Gastroesophageal sphincter (tissue), 3 donors: ENCODE measurements at regions not wholly inside any gene's neighbourhood (a gene's known extent, or its start where the extent isn't known, plus 50 kb on each side); places are given as distances from the start of the nearest gene placed in this dataset.
A peak's percentile ranks its signal among the peaks of the same experiment; 100 is the strongest.

ENCODE experiments used
- POLR2AphosphoS5 ChIP-seq: sonication (generic); formaldehyde crosslinking; IDR thresholded peaks from one replicate; pipeline ENCODE4 v1.6.1; 2017; ENCODE audit warnings: antibody characterized with exemption
- TF ChIP-seq, protein P1 (sequence below), 4 experiments: fragments of 200-600 bp in 2 of 4; fragments of 450-650 bp in 2 of 4; sonication (generic) in 1 of 4; IDR thresholded peaks; one replicate each; pipeline ENCODE4 v1.5.1; 2017 to 2019; ENCODE audit warnings: antibody characterized with exemption in 4 of 4, mild to moderate bottlenecking in 2 of 4, moderate library complexity in 2 of 4

GRCh38 chr6:126232671-126233070, 107.2 kb upstream of the CENPW start:
- TF ChIP-seq, protein P1, sequence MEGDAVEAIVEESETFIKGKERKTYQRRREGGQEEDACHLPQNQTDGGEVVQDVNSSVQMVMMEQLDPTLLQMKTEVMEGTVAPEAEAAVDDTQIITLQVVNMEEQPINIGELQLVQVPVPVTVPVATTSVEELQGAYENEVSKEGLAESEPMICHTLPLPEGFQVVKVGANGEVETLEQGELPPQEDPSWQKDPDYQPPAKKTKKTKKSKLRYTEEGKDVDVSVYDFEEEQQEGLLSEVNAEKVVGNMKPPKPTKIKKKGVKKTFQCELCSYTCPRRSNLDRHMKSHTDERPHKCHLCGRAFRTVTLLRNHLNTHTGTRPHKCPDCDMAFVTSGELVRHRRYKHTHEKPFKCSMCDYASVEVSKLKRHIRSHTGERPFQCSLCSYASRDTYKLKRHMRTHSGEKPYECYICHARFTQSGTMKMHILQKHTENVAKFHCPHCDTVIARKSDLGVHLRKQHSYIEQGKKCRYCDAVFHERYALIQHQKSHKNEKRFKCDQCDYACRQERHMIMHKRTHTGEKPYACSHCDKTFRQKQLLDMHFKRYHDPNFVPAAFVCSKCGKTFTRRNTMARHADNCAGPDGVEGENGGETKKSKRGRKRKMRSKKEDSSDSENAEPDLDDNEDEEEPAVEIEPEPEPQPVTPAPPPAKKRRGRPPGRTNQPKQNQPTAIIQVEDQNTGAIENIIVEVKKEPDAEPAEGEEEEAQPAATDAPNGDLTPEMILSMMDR (IDR thresholded peaks at IDR 0.05), result no peak
- TF ChIP-seq POLR2AphosphoS5, result peak; percentile 46
